BE2C (cell line): ENCODE measurements at regions not wholly inside any gene's neighbourhood (a gene's known extent, or its start where the extent isn't known, plus 50 kb on each side); places are given as distances from the start of the nearest gene placed in this dataset.

Experiments used
- DNase-seq: peaks from one replicate; pipeline ENCODE4 v3.0.0-alpha.2; 2020
- H3K27me3 ChIP-seq: fragments of 250-450 bp; sonication (Bioruptor Pico); 2 replicates; pipeline ENCODE4 v1.5.1; 2020; ENCODE audit warnings: mild to moderate bottlenecking
- H3K36me3 ChIP-seq: fragments of 250-450 bp; sonication (Bioruptor Pico); 2 replicates; pipeline ENCODE4 v1.5.1; 2020; ENCODE audit warnings: mild to moderate bottlenecking
- H3K4me1 ChIP-seq: fragments of 250-450 bp; sonication (Bioruptor Pico); 2 replicates; pipeline ENCODE4 v1.5.1; 2020
- H3K4me3 ChIP-seq: 2 replicates; pipeline ENCODE4 v1.5.1; 2011; ENCODE audit warnings: low read depth, low read length
- H3K9me3 ChIP-seq: fragments of 250-450 bp; sonication (Bioruptor Pico); 2 replicates; pipeline ENCODE4 v1.5.1; 2020
- TF ChIP-seq, protein P1 (sequence below): IDR thresholded peaks from 2 replicates; pipeline ENCODE4 v1.5.1; 2012; ENCODE audit warnings: mild to moderate bottlenecking, low read depth, low read length

DNA sequence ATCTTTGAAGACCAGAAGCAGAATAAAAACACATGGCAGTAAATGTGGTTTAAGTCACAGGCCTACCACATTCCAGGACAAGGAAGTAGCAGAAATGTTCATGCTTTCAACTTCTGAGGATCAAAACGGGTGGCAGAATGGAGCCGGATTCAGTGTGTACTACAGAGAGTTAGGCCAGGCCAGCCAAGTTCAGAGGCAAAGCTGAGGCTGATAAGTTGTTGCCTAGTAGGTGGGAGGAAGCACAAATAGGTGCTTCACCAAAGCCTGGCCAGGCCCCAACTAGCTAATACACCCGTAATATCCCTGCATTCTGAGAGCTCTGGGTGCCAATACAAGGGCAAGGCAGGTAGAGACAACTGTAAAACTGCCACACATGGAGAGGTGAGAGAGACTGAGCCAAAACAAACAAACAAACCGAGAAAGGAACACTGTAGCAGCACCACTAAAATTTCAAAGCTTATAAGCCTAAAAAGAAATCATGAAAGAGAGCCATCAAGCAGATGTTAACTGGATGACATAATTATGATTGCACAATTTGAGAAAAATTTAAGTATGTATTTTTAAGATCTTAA is 156.4 kb upstream of the CBLB start:
- Histone ChIP-seq H3K4me1 (no peaks in the 10 kb centered on the region), H3K36me3 (no peaks in the 10 kb centered on the region), H3K4me3 (no peak overlapping the region), H3K9me3 (no peaks in the 10 kb centered on the region), H3K27me3 (no peaks in the 10 kb centered on the region)
- TF ChIP-seq, protein P1, sequence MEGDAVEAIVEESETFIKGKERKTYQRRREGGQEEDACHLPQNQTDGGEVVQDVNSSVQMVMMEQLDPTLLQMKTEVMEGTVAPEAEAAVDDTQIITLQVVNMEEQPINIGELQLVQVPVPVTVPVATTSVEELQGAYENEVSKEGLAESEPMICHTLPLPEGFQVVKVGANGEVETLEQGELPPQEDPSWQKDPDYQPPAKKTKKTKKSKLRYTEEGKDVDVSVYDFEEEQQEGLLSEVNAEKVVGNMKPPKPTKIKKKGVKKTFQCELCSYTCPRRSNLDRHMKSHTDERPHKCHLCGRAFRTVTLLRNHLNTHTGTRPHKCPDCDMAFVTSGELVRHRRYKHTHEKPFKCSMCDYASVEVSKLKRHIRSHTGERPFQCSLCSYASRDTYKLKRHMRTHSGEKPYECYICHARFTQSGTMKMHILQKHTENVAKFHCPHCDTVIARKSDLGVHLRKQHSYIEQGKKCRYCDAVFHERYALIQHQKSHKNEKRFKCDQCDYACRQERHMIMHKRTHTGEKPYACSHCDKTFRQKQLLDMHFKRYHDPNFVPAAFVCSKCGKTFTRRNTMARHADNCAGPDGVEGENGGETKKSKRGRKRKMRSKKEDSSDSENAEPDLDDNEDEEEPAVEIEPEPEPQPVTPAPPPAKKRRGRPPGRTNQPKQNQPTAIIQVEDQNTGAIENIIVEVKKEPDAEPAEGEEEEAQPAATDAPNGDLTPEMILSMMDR, result no peak
- no peak for DNase-seq

DNA sequence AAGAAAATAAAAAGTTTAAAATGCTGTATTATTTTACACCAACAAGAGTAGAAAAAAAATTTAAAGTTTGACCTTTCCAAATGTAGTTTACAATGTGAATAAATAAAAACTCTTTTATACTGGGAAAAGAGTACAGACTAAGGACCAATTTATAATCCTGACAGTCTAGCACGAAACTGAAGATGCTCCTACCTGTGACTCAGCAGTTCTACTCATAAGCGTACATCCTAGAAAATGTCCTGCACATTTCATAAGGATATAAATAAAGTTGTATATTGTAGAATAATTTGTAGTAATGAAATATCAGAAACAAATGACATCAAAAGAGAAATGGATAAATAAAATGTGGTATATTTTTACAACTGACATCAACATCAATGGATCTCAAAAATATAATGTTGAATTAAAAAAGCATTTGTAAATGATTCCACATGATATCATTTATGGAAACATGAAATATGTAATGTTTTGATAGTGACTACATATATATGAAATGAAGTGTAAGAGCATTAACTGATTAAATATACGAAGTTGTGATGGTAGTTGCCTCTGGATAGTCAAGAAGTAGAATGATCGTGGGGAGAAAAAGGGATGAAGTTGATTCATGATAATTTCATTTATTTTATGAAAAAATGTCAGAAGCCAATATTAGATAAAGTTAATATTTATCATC is 161.3 kb upstream of the CBLB start:
- TF ChIP-seq, protein P1, result no peak
- Histone ChIP-seq H3K36me3 (no peaks in the 10 kb centered on the region), H3K9me3 (no peaks in the 10 kb centered on the region), H3K27me3 (no peaks in the 10 kb centered on the region), H3K4me3 (no peak overlapping the region), H3K4me1 (no peaks in the 10 kb centered on the region)
- DNase-seq, result no peak

DNA sequence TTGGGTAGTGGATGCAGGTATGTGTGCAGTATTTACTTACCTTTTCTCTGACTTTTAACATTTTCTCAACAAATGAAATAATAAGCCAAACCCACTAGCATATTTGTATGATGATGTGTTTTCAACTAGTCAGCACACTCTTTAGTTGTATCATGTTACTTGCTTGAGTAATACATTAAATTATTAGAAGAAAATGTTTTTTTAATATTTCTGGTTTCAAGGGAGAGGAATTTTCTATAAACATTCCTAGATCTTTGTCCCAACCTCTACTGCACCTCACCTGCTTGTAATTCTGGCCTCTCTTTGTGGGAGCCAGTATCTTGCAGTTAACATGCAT is 161.8 kb upstream of the CBLB start:
- TF ChIP-seq, protein P1, result no peak
- Histone ChIP-seq H3K9me3 (no peaks in the 10 kb centered on the region), H3K4me3 (no peak overlapping the region), H3K4me1 (no peaks in the 10 kb centered on the region), H3K27me3 (no peaks in the 10 kb centered on the region), H3K36me3 (no peaks in the 10 kb centered on the region)
- DNase-seq, result no peak

DNA sequence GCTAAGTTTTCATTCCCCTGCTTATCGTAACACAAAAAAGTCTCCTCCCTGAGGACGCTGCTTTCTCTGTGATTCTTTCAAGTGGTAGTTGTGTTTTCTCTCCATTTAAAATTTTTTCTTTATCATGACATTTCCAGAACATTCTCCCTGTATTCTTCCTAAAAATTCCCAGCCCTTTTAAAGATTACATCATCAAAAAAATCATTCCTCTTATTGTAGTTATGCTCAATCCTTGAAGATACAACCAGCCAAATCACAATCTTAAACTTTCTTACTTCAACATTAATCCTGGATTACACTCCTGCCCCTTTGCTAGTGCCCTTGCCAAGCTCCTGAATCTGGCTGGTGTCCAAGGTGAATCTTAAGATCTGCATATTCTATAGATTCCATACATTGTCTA is 163.7 kb upstream of the CBLB start:
- no peaks in the 10 kb centered on the region for H3K36me3 ChIP-seq
- H3K9me3 ChIP-seq, result no peaks in the 10 kb centered on the region
- no peak overlapping the region for H3K4me3 ChIP-seq
- no peaks in the 10 kb centered on the region for H3K4me1 ChIP-seq
- H3K27me3 ChIP-seq, result no peaks in the 10 kb centered on the region
- TF ChIP-seq, protein P1, result no peak
- no peak for DNase-seq

DNA sequence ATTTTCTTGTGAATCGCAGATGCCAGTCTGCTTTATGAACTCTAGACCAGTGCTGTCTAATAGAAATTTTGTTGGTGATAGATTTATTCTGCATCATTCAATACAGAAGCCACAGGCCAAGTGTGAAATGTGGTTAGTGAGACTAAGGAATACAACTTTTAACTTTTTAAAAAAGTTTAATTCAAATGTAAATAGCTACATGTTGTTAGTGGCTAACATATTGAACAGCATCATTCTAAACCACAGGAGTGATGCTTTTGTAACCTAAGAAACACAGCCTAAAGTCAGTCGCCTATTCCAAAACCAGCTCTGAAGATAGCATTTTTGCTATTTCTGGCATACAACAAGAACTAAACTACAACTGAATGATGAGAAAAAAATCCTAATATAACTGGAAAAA is 164.8 kb upstream of the CBLB start:
- Histone ChIP-seq H3K9me3 (no peaks in the 10 kb centered on the region), H3K27me3 (no peaks in the 10 kb centered on the region), H3K36me3 (no peaks in the 10 kb centered on the region), H3K4me1 (no peaks in the 10 kb centered on the region), H3K4me3 (no peak overlapping the region)
- TF ChIP-seq, protein P1, result no peak
- DNase-seq, result no peak

DNA sequence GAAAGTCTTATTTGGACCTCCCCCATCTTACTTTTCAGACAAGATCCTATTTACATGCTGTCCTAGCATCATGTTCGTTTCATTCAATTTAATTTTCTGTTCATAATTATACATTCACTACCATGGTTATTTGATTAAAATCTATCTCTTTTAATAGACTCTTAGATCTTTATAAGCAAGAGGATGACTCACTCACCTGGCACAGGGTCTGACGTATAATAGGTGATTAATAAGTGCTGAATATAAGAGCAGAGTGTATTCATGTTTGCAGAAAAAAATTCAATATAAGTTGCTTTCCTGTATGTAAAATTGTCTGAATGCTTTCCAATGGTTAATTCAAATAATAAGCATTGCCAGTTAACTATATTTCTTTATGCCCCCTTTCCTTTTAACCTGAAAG is 165.5 kb upstream of the CBLB start:
- no peaks in the 10 kb centered on the region for H3K27me3 ChIP-seq
- no peaks in the 10 kb centered on the region for H3K4me1 ChIP-seq
- H3K9me3 ChIP-seq, result no peaks in the 10 kb centered on the region
- H3K4me3 ChIP-seq, result no peak overlapping the region
- no peak for DNase-seq
- no peaks in the 10 kb centered on the region for H3K36me3 ChIP-seq
- TF ChIP-seq, protein P1, result no peak
